HepG2 (cell line): ENCODE measurements at regions not wholly inside any gene's neighbourhood (a gene's known extent, or its start where the extent isn't known, plus 50 kb on each side); places are given as distances from the start of the nearest gene placed in this dataset.

Experiments
- ATF3 ChIP-seq: sonication (generic); formaldehyde crosslinking; IDR thresholded peaks from 2 replicates; pipeline ENCODE4 v1.4.0; 2020; ENCODE audit warnings: missing genetic modification reagents
- CTCF ChIP-seq: sonication (generic); formaldehyde crosslinking; IDR thresholded peaks from 2 replicates; pipeline ENCODE4 v1.5.0; 2020; ENCODE audit warnings: mild to moderate bottlenecking, missing genetic modification reagents, moderate library complexity
- ERF ChIP-seq: IDR thresholded peaks from 2 replicates; pipeline ENCODE4 v1.6.1; 2018; ENCODE audit warnings: missing biosample characterization, missing genetic modification reagents
- JUND ChIP-seq: sonication (generic); formaldehyde crosslinking; IDR thresholded peaks from 2 replicates; pipeline ENCODE4 v1.8.0; 2022; ENCODE audit warnings: mild to moderate bottlenecking, missing genetic modification reagents
- MLX ChIP-seq: IDR thresholded peaks from 2 replicates; pipeline ENCODE4 v1.6.1; 2016
- MTF2 ChIP-seq: sonication (generic); formaldehyde crosslinking; IDR thresholded peaks from 2 replicates; pipeline ENCODE4 v1.5.0; 2020; ENCODE audit warnings: missing genetic modification reagents, borderline replicate concordance
- ZBTB26 ChIP-seq: IDR thresholded peaks from 2 replicates; pipeline ENCODE4 v1.6.1; 2016; ENCODE audit warnings: missing compliant biosample characterization, missing genetic modification reagents, borderline replicate concordance
- ZBTB8A ChIP-seq: sonication (generic); formaldehyde crosslinking; IDR thresholded peaks from 2 replicates; pipeline ENCODE4 v1.4.0; 2020; ENCODE audit warnings: mild to moderate bottlenecking, low read depth, missing genetic modification reagents, borderline replicate concordance
- ZNF747 ChIP-seq: sonication (generic); formaldehyde crosslinking; IDR thresholded peaks from 2 replicates; pipeline ENCODE4 v1.8.1; 2023; ENCODE audit warnings: missing genetic modification reagents, mild to moderate bottlenecking, borderline replicate concordance
- TF ChIP-seq, protein P1 (sequence below): IDR thresholded peaks from 2 replicates; pipeline ENCODE4 v1.6.1; 2016; ENCODE audit warnings: control low read depth

- TF ChIP-seq MTF2 (no peak), CTCF (no peak), ERF (CRISPR knock-in tag) (no peak), ZBTB8A (CRISPR knock-in tag) (no peak), ATF3 (CRISPR knock-in tag) (no peak), MLX (CRISPR knock-in tag) (no peak), JUND (no peak), ZBTB26 (CRISPR knock-in tag) (no peak), ZNF747 (no peak)
- TF ChIP-seq, protein P1, sequence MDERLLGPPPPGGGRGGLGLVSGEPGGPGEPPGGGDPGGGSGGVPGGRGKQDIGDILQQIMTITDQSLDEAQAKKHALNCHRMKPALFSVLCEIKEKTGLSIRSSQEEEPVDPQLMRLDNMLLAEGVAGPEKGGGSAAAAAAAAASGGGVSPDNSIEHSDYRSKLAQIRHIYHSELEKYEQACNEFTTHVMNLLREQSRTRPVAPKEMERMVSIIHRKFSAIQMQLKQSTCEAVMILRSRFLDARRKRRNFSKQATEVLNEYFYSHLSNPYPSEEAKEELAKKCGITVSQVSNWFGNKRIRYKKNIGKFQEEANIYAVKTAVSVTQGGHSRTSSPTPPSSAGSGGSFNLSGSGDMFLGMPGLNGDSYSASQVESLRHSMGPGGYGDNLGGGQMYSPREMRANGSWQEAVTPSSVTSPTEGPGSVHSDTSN, result no peak
Measured at GRCh38 chr3:11898611-11899325, 52.1 kb upstream of the TAMM41 start.
